RWPE2 (cell line): ENCODE measurements at regions not wholly inside any gene's neighbourhood (a gene's known extent, or its start where the extent isn't known, plus 50 kb on each side); places are given as distances from the start of the nearest gene placed in this dataset.
A peak's percentile ranks its signal among the peaks of the same experiment; 100 is the strongest.

Source experiments
- ATAC-seq: fragments of 200-7000 bp; cut with Tn5 transposase; 3 replicates; pipeline ENCODE4 v1.9.1; 2021; ENCODE audit warnings: low read depth
- DNase-seq: peaks from one replicate; pipeline ENCODE4 v3.0.0-alpha.2; 2020; ENCODE audit warnings: low spot score
- H3K27ac ChIP-seq: fragments of 450-650 bp; 2 replicates; pipeline ENCODE4 v1.5.1; 2017; ENCODE audit warnings: mild to moderate bottlenecking; ENCODE audit not compliant: poor library complexity, severe bottlenecking
- H3K27me3 ChIP-seq: fragments of 250-450 bp; sonication (Bioruptor Pico); 2 replicates; pipeline ENCODE4 v1.5.1; 2021; ENCODE audit warnings: mild to moderate bottlenecking, moderate library complexity; ENCODE audit not compliant: insufficient read depth, poor library complexity, severe bottlenecking
- H3K36me3 ChIP-seq: fragments of 250-450 bp; sonication (Bioruptor Pico); 2 replicates; pipeline ENCODE4 v1.5.1; 2020; ENCODE audit warnings: low read depth, mild to moderate bottlenecking, moderate library complexity
- H3K4me1 ChIP-seq: fragments of 250-450 bp; sonication (Bioruptor Pico); 2 replicates; pipeline ENCODE4 v1.5.1; 2021; ENCODE audit warnings: mild to moderate bottlenecking, moderate library complexity; ENCODE audit not compliant: insufficient read depth, poor library complexity, severe bottlenecking
- H3K4me3 ChIP-seq: fragments of 250-450 bp; sonication (Bioruptor Pico); 2 replicates; pipeline ENCODE4 v1.5.1; 2021; ENCODE audit warnings: mild to moderate bottlenecking, moderate library complexity; ENCODE audit not compliant: severe bottlenecking
- H3K9me3 ChIP-seq: fragments of 250-450 bp; sonication (Bioruptor Pico); 2 replicates; pipeline ENCODE4 v1.5.1; 2021; ENCODE audit warnings: mild to moderate bottlenecking, moderate library complexity; ENCODE audit not compliant: severe bottlenecking
- CTCF ChIP-seq: fragments of 450-650 bp; IDR thresholded peaks from one replicate; pipeline ENCODE4 v1.5.1; 2017; ENCODE audit warnings: mild to moderate bottlenecking, moderate library complexity; ENCODE audit not compliant: poor library complexity, severe bottlenecking

GRCh38 chr12:102638777-102639176, 158.4 kb upstream of the IGF1 start:
- Histone ChIP-seq H3K27me3 (no peaks in the 10 kb centered on the region), H3K36me3 (no peaks in the 10 kb centered on the region), H3K9me3 (no peaks in the 10 kb centered on the region), H3K27ac (no peak overlapping the region), H3K4me3 (no peak overlapping the region), H3K4me1 (no peaks in the 10 kb centered on the region)
- ATAC-seq: no peak
- no peak for DNase-seq
- TF ChIP-seq CTCF: no peak

DNA sequence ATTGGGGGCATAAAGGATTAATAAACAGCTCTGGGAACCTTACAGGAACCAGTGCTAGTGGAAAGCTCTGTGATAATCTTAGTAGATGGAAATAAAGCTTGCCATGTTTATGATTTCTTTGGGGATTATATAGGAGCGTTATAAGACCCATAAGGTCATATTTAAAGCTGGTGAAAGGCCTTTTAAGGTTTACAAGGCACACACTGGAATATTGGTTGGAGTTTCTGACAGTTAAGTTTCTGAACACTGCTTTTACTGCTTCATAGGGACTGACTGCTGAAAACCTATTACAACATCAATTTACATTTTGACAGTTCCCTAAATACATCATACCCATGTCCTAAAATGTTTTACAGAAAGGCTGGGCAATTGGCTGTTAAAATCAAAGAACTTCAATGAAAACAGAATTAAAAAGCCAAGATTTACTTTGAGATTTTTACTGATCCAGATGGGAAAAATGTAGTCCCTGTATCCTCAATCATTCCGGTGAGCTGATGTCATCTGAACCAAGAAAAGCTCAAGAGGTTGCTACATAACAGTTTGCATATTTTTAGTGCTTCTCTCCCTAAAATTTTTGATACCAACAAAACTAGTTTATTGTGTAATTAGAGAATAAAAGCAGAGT, 153.7 kb upstream of the IGF1 start:
- Histone ChIP-seq H3K36me3 (no peaks in the 10 kb centered on the region), H3K4me1 (no peaks in the 10 kb centered on the region), H3K27me3 (no peaks in the 10 kb centered on the region), H3K27ac (no peak overlapping the region), H3K4me3 (no peak overlapping the region), H3K9me3 (no peaks in the 10 kb centered on the region)
- no peak for TF ChIP-seq CTCF
- ATAC-seq (no peak), DNase-seq (no peak)

- Histone ChIP-seq H3K27me3 (no peaks in the 10 kb centered on the region), H3K4me3 (no peak overlapping the region), H3K9me3 (no peaks in the 10 kb centered on the region), H3K27ac (no peak overlapping the region), H3K4me1 (no peaks in the 10 kb centered on the region), H3K36me3 (no peaks in the 10 kb centered on the region)
- DNase-seq (no peak), ATAC-seq (peak; percentile 45; the same call in 1 of the 3 replicates)
- TF ChIP-seq CTCF: no peak
These were observed 150.9 kb upstream of the IGF1 start for GRCh38 chr12:102631274-102631673.

DNA sequence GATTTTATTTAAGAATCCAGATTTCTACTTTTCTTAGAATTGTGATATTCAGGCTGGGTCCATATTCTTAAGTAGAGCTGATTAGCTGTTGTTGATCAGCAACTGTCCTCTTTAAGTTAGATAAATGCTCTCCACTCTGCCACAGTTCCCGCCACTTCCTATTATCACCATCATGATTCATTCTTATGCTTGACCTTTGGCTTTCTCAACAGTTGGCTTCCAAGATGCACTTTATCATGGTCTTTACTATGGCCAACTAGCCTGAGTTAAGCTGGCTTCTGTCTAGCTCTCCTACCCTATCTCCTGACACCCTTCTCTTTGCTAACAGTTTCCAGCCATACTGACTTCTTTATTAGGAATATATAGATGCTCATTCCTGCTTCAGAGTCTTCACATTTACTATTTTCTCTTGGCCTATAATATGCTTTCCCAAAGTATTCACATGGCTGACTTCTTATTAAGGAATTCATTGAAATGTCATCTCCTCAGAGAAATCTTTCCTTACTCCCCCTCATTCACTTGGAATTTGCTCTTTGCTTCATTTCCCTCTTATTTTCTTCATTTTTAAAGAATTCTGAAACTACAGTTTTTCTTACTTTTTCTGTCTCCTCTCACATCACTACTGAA, 149.0 kb upstream of the IGF1 start:
- Histone ChIP-seq H3K4me1 (no peaks in the 10 kb centered on the region), H3K36me3 (no peaks in the 10 kb centered on the region), H3K27ac (no peak overlapping the region), H3K27me3 (no peaks in the 10 kb centered on the region), H3K4me3 (no peak overlapping the region), H3K9me3 (no peaks in the 10 kb centered on the region)
- no peak for DNase-seq
- TF ChIP-seq CTCF: no peak
- ATAC-seq: no peak

- no peak overlapping the region for H3K27ac ChIP-seq
- no peaks in the 10 kb centered on the region for H3K9me3 ChIP-seq
- DNase-seq (no peak), ATAC-seq (no peak)
- TF ChIP-seq CTCF: no peak
- H3K27me3 ChIP-seq: no peaks in the 10 kb centered on the region
- H3K4me1 ChIP-seq: no peaks in the 10 kb centered on the region
- H3K4me3 ChIP-seq: no peak overlapping the region
- no peaks in the 10 kb centered on the region for H3K36me3 ChIP-seq
These were observed 145.5 kb upstream of the IGF1 start for GRCh38 chr12:102625819-102626218.
